A549 (cell line): ENCODE measurements at regions not wholly inside any gene's neighbourhood (a gene's known extent, or its start where the extent isn't known, plus 50 kb on each side); places are given as distances from the start of the nearest gene placed in this dataset.

ENCODE experiments used
- CEBPB ChIP-seq, 2 experiments: fragments of >200 bp in 1 of 2; sonication (Bioruptor Twin) in 1 of 2; formaldehyde crosslinking in 1 of 2; IDR thresholded peaks; 2 replicates each; pipeline ENCODE4 v1.6.1; 2012 to 2016
- KDM5A ChIP-seq: fragments of 200-600 bp; sonication (generic); IDR thresholded peaks from 2 replicates; pipeline ENCODE4 v1.6.1; 2016; ENCODE audit warnings: antibody characterized with exemption, mild to moderate bottlenecking
- MAZ ChIP-seq: fragments of 150-350 bp; IDR thresholded peaks from 2 replicates; pipeline ENCODE4 v1.6.1; 2014; ENCODE audit warnings: antibody characterized with exemption, low read depth, low read length, borderline replicate concordance
- MYC ChIP-seq: IDR thresholded peaks from 2 replicates; pipeline ENCODE4 v1.6.1; 2012; ENCODE audit warnings: mild to moderate bottlenecking, inconsistent platforms, low read length, improper control_type of control experiment, borderline replicate concordance
- PHF8 ChIP-seq: fragments of 200-600 bp; sonication (generic); IDR thresholded peaks from 2 replicates; pipeline ENCODE4 v1.6.1; 2016; ENCODE audit warnings: low read depth, mild to moderate bottlenecking, antibody characterized with exemption, moderate library complexity, borderline replicate concordance
- POLR2A ChIP-seq: IDR thresholded peaks from 2 replicates; pipeline ENCODE4 v1.6.1; 2012; ENCODE audit warnings: mild to moderate bottlenecking, low read length
- SMC3 ChIP-seq: fragments of >200 bp; sonication (Bioruptor Twin); formaldehyde crosslinking; IDR thresholded peaks from 3 replicates; pipeline ENCODE4 v1.6.1; 2018; ENCODE audit warnings: inconsistent platforms
- ZNF302 ChIP-seq: fragments of 250-450 bp; sonication (Bioruptor Pico); IDR thresholded peaks from 2 replicates; pipeline ENCODE4 v1.9.0; 2021; ENCODE audit warnings: inconsistent platforms, mild to moderate bottlenecking, moderate library complexity
- TF ChIP-seq, protein P1 (sequence below): fragments of >200 bp; sonication (Bioruptor Twin); formaldehyde crosslinking; IDR thresholded peaks from 3 replicates; pipeline ENCODE4 v1.5.1; 2016
- TF ChIP-seq, protein P2 (sequence below): fragments of 200-600 bp; sonication (generic); IDR thresholded peaks from 2 replicates; pipeline ENCODE4 v1.6.1; 2016; ENCODE audit warnings: antibody characterized with exemption, mild to moderate bottlenecking, moderate library complexity

DNA sequence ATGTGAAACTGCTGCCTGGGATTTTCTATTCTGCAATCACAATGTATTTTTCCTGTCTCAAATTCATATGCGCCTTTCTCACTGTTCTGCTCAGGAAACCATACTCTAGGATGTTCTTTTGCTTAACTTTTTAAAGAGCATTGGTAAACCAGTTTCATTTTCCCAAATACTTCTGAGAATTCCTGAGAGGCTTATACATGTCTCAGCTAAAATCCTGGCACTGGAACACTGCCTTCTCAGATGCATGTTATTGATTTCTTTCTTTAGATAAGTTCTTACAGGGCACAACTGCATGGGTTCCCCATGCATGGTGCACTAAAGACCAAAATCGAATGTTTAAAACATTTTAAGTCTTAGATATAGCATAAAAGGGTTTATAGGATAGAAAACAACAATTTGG lies 178.3 kb upstream of the PLSCR5 start:
- TF ChIP-seq MYC (no peak), POLR2A (no peak), PHF8 (no peak), SMC3 (no peak), KDM5A (no peak), MAZ (no peak), CEBPB (IDR thresholded peaks at IDR 0.05) (no peak), ZNF302 (CRISPR knock-in tag) (no peak)
- TF ChIP-seq, protein P1, sequence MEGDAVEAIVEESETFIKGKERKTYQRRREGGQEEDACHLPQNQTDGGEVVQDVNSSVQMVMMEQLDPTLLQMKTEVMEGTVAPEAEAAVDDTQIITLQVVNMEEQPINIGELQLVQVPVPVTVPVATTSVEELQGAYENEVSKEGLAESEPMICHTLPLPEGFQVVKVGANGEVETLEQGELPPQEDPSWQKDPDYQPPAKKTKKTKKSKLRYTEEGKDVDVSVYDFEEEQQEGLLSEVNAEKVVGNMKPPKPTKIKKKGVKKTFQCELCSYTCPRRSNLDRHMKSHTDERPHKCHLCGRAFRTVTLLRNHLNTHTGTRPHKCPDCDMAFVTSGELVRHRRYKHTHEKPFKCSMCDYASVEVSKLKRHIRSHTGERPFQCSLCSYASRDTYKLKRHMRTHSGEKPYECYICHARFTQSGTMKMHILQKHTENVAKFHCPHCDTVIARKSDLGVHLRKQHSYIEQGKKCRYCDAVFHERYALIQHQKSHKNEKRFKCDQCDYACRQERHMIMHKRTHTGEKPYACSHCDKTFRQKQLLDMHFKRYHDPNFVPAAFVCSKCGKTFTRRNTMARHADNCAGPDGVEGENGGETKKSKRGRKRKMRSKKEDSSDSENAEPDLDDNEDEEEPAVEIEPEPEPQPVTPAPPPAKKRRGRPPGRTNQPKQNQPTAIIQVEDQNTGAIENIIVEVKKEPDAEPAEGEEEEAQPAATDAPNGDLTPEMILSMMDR, result no peak
- TF ChIP-seq, protein P2, sequence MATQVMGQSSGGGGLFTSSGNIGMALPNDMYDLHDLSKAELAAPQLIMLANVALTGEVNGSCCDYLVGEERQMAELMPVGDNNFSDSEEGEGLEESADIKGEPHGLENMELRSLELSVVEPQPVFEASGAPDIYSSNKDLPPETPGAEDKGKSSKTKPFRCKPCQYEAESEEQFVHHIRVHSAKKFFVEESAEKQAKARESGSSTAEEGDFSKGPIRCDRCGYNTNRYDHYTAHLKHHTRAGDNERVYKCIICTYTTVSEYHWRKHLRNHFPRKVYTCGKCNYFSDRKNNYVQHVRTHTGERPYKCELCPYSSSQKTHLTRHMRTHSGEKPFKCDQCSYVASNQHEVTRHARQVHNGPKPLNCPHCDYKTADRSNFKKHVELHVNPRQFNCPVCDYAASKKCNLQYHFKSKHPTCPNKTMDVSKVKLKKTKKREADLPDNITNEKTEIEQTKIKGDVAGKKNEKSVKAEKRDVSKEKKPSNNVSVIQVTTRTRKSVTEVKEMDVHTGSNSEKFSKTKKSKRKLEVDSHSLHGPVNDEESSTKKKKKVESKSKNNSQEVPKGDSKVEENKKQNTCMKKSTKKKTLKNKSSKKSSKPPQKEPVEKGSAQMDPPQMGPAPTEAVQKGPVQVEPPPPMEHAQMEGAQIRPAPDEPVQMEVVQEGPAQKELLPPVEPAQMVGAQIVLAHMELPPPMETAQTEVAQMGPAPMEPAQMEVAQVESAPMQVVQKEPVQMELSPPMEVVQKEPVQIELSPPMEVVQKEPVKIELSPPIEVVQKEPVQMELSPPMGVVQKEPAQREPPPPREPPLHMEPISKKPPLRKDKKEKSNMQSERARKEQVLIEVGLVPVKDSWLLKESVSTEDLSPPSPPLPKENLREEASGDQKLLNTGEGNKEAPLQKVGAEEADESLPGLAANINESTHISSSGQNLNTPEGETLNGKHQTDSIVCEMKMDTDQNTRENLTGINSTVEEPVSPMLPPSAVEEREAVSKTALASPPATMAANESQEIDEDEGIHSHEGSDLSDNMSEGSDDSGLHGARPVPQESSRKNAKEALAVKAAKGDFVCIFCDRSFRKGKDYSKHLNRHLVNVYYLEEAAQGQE, result no peak
